ENCODE measurements at regions not wholly inside any gene's neighbourhood (a gene's known extent, or its start where the extent isn't known, plus 50 kb on each side); places are given as distances from the start of the nearest gene placed in this dataset.
"Not testable (repeated sequence)": the region's sequence is repeated elsewhere in the genome, so short reads cannot be mapped to it uniquely, and the experiment has no call there.

GRCh38 chr1:214864896-214865688, 217.4 kb upstream of the KCNK2 start:
- no peak for DNase-seq

DNA sequence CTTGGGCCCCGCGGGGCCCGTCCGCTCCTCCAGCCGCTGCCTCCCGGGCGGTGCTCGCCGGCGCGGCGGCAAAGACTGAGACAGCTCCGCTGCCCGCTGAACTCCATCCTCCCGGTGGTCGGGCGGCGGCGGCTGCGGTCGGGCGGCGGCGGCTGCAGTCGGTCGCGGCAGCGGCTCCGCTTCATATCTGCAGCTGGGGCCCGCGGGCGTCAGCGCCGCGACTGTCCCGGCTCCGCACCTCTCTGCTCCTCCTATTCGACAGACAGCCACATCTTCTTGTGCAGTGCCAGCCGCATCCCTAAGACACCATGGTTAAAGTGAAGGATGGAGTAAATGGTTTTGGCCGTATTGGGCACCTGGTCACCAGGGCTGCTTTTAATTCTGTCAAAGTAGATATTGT, 212.1 kb upstream of the KCNK2 start:
- DNase-seq, result not testable (repeated sequence)

DNA sequence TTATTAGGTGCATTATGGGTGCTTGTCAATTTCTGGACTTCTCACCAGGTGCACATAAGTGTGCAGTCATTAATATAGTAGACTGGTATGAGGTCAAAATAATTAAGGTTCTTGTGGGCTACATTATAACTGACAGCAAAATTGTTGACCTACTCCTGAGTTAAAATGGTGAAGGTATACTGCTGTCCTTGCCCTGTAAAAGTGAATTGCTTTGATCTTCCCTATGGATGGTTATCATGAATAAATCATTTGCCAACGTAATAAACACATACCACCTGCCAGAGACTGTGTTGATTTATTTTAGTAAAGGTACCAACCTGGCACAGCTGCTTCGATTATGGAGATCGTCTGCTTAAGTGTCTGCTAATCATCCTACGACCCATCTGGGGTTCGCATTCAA, 201.6 kb upstream of the KCNK2 start:
- no peak for DNase-seq

GRCh38 chr1:214882616-214883015, 199.9 kb upstream of the KCNK2 start:
- DNase-seq, result no peak

GRCh38 chr1:214895011-214895600, 187.4 kb upstream of the KCNK2 start:
- DNase-seq, result no peak

- DNase-seq, result no peak
Observed at GRCh38 chr1:214896921-214897320, 185.6 kb upstream of the KCNK2 start.

DNA sequence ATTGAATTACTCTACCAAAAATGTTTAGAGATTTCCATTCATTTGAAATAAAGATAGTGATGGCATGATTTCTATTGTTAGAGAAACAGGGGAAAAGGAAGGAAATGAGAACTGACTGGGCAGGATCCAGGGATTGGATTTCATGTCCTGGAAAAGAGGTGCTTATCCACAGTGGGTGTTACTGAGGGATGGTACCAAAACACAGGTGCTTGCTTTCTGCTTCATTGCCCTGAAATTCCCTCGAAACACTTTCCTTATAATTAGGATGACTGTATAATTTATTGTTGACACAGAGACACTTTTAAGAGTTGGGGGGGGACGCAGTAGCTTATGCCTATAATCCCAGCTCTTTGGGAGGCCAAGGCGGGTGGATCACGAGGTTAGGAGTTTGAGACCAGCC, 185.0 kb upstream of the KCNK2 start:
- no peak for DNase-seq

- no peak for DNase-seq
Observed at GRCh38 chr1:214898161-214898560, 184.4 kb upstream of the KCNK2 start.

DNA sequence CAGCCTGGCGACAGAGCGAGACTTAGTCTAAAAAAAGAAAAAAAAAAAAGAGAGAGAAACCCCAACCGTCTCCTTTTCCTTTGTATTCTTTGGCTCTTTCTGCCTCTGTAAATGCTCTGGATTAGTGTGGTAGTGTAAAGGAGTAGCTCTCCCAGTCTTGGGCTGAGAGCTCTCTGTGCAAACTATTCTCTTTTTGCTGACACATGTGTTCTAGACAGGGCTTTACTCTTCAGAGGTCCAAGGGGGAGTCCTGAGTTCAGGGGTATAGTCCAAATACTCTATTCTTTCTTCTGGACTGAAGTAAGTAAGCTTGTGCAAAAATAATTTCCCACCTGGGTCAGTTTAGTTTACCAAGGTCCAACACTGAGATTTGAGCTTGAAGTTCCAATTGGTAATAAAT, 183.8 kb upstream of the KCNK2 start:
- DNase-seq, result no peak

- DNase-seq, result no peak
Observed at GRCh38 chr1:214899908-214900460, 182.6 kb upstream of the KCNK2 start.

DNA sequence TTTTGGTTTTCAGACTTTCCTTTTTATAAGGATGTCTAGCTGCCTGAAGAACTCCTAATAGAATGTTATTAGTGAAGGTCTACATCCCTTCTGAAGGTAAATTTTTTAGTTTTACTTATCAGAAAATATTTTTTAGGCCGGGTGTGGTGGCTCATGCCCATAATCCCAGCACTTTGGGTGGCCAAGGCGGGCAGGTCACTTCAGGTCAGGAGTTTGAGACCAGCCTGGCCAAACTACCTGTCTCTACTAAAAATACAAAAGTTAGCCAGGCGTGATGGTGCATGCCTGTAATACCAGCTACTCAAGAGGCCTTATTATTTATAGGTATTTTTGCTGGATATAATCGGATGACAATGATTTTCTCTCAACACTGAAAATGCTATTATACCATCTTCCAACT, 181.9 kb upstream of the KCNK2 start:
- DNase-seq, result no peak

DNA sequence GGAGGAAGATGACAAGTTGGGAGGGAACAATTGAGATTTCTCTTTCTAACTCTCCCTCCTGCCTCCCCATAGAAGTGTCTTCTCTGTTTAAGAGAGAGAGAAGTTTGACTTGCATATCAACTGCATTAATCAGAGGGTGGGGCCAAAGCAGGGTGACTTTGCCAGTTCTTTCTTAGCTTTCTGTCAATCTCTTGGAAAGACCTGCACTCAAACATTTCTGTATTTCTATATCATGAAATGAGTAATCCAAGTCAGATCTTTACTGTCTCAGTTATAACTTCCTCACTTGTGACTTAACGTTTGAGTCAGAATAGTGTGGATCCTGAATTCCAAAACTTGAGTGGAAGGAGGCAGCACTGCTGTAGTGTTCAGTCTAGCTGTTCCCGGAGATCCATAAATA, 180.8 kb upstream of the KCNK2 start:
- no peak for DNase-seq

GRCh38 chr1:214902636-214903320, 179.8 kb upstream of the KCNK2 start:
- DNase-seq, result no peak

GRCh38 chr1:214912127-214912526, 170.4 kb upstream of the KCNK2 start:
- no peak for DNase-seq

DNA sequence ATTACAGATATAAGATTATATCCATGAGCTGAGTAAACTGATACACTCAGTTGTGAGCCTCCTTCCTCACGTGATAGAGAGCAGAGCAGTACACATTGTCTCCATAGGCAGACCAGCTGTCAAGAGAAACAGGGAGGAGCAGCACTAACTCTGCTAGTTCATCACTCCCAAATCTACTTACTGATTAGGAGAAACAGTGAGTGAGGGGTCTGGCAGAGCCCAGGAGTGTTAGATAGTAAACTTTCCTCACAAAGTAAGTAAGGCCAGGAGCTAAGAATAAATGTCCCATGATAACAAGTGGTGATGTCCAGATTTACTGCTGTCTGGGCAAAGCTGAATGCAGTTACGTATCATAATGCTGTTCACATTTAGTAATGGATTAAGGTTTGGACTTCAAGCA, 168.6 kb upstream of the KCNK2 start:
- no peak for DNase-seq

GRCh38 chr1:214917081-214917635, 165.4 kb upstream of the KCNK2 start:
- no peak for DNase-seq

- DNase-seq, result no peak
Observed at GRCh38 chr1:214918745-214919144, 163.8 kb upstream of the KCNK2 start.

GRCh38 chr1:214920337-214920736, 162.2 kb upstream of the KCNK2 start:
- DNase-seq, result no peak

- no peak for DNase-seq
Observed at GRCh38 chr1:214923278-214923915, 159.1 kb upstream of the KCNK2 start.

GRCh38 chr1:214927796-214928195, 154.7 kb upstream of the KCNK2 start:
- DNase-seq, result no peak

DNA sequence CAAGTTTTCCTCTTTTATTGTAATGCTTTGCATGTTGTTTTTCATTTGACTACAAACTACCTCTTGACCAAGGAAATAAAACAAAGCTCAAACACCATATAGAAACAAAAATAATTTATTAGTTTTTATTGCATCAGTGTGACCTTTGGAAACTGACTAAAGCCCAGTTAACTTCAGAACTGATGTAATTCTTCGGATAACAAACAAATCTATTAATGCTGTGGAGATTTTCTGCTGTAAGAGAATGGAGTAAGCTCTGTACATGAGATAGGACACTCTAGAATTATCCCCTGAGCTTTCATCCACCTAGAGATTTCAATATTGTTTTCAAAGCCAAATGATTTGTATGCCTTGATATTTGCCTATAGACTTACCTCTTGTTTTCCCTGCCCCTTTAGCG, 154.0 kb upstream of the KCNK2 start:
- DNase-seq, result no peak

- no peak for DNase-seq
Observed at GRCh38 chr1:214933375-214933774, 149.2 kb upstream of the KCNK2 start.

DNA sequence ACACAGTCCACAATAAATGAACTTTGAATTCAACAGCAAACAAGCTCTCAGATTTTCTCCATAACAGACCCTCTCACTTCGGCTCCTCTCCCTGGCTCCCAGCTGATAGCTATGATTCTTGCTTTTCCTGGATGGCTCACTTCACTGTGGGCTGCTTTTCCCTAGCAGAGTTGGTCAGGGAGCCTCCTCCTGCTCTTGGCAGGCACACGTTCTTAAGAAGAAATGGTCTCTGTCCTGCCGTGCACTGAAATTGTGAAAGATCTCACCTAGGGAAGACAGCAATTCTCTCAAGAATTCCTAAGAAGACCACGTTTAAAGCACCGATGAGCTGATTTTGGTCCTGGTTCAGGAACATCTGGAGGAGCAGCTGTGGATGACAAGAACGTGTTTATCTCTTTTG, 148.5 kb upstream of the KCNK2 start:
- no peak for DNase-seq
